ENCODE measurements at regions not wholly inside any gene's neighbourhood (a gene's known extent, or its start where the extent isn't known, plus 50 kb on each side); places are given as distances from the start of the nearest gene placed in this dataset.

DNA sequence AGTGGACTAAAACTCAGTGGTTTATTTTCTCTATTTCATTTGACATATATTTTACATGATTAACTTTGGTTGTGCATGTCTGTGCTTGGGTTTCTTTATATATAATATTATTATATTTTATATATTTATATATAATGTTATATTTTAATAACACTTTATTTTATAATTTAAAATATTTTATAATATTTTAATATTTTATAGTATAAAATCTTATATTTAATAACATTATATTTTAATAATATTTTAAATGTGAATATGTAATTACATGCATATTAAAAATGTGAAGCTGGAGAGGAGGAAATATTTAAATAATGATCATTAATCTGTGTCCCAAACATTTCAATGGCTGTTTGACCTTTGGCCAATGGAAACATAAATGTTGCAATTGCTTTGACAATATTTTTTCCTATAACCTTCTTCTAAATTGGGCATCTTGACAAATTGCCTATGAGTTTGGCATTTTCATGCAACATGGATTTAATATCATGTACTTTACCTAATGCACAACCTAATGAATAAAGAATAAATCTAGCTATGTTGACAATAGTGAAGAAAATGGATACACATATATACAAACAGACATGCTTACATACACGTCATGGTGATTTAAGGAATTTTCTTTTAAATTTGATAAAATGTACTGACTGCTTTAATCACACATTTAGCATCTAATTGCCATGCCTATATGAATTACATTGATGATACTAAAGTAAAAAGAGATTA, 607.1 kb downstream of the SLITRK6 start:
- TF ChIP-seq EP300 (IDR thresholded peaks at IDR 0.05; ENCODE audit: borderline replicate concordance in 1 of 2, control insufficient read depth in 1 of 2, low read depth in 2 of 2, low read length in 2 of 2), result no peak
- TF ChIP-seq, protein P1, sequence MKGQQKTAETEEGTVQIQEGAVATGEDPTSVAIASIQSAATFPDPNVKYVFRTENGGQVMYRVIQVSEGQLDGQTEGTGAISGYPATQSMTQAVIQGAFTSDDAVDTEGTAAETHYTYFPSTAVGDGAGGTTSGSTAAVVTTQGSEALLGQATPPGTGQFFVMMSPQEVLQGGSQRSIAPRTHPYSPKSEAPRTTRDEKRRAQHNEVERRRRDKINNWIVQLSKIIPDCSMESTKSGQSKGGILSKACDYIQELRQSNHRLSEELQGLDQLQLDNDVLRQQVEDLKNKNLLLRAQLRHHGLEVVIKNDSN (IDR thresholded peaks at IDR 0.05; ENCODE audit: borderline replicate concordance, extremely low read length, insufficient read depth, low read depth, low read length), result no peak
- no peak for TF ChIP-seq KDM1A (IDR thresholded peaks at IDR 0.05; ENCODE audit: borderline replicate concordance)
- no peak for TF ChIP-seq SP1 (IDR thresholded peaks at IDR 0.05; ENCODE audit: low read depth, low read length)
